Ovary (tissue), 7 donors: ENCODE measurements at regions not wholly inside any gene's neighbourhood (a gene's known extent, or its start where the extent isn't known, plus 50 kb on each side); places are given as distances from the start of the nearest gene placed in this dataset.
A peak's percentile ranks its signal among the peaks of the same experiment; 100 is the strongest.

Source experiments
- DNase-seq, 5 donors: peaks; one replicate each; pipeline ENCODE4 v3.0.0-alpha.2; 2019 to 2020
- H3K27ac ChIP-seq, 2 donors: fragments of 200-600 bp; one replicate each; pipeline versions ENCODE4 v1.5.1 to v1.8.0; 2019 to 2022
- H3K27me3 ChIP-seq: fragments of 200-600 bp; one replicate; pipeline ENCODE4 v1.8.0; 2022
- H3K36me3 ChIP-seq: fragments of 200-600 bp; sonication (generic); one replicate; pipeline ENCODE4 v1.5.1; 2019
- H3K4me1 ChIP-seq: one replicate; pipeline ENCODE4 v1.8.1; 2013; ENCODE audit warnings: mild to moderate bottlenecking, moderate library complexity; ENCODE audit not compliant: insufficient read depth
- H3K4me3 ChIP-seq: fragments of 200-600 bp; sonication (generic); one replicate; pipeline ENCODE4 v1.5.1; 2017
- H3K9me3 ChIP-seq, 2 donors: fragments of 200-600 bp in 1 of 2; sonication (generic) in 1 of 2; one replicate each; pipeline versions ENCODE4 v1.5.1 to v1.8.1; 2013 to 2019; ENCODE audit warnings: mild to moderate bottlenecking in 1 of 2, moderate library complexity in 1 of 2
- EP300 ChIP-seq: sonication (generic); formaldehyde crosslinking; IDR thresholded peaks from one replicate; pipeline ENCODE4 v1.6.1; 2017; ENCODE audit warnings: antibody characterized with exemption
- POLR2A ChIP-seq: fragments of 450-650 bp; IDR thresholded peaks from one replicate; pipeline ENCODE4 v1.6.1; 2017; ENCODE audit warnings: antibody characterized with exemption, mild to moderate bottlenecking, moderate library complexity
- WGBS, 3 donors: extraction: QIAGEN DNeasy Blood & Tissue Kit in 1 of 3; methylation state at CpG; one replicate each; pipeline versions ENCODE4 v1.1.5 to v1.1.7; 2013 to 2017; 5-methylcytosine and 5-hydroxymethylcytosine counted together
- intact Hi-C, 4 donors: fragments of 100-400 bp; cut with DNase I; formaldehyde crosslinking; loops; one replicate each; pipeline versions ENCODE4 v1.11.0 to v1.15.1; 2022 to 2023
- TF ChIP-seq, protein P1 (sequence below), 3 donors: fragments of 450-650 bp in 2 of 3; fragments of 200-600 bp in 1 of 3; IDR thresholded peaks; one replicate each; pipeline versions ENCODE4 v1.5.1 to v1.8.0; 2016 to 2022; ENCODE audit warnings: antibody characterized with exemption in 3 of 3, mild to moderate bottlenecking in 1 of 3
- donor health status: DM: no; HTN: no; CAD: no; lungs with moderate emphysema.
- donor health status: DM: no; HTN: no; CAD: no.
- donor health status: Bipolar disorder and iron deficiency.
- donor health status: DM: no; HTN: no; CAD: no.
- donor health status: DM: yes; HTN: yes; CAD: no.

GRCh38 chr5:159467666-159468065, 137.4 kb upstream of the IL12B start:
- WGBS, 3 donors = 91 to 93% (median 93%) methylated on average over 5 of the region's 5 CpGs
- intact Hi-C loops = no loop called here
- no peak for TF ChIP-seq POLR2A
- no peak for TF ChIP-seq EP300
- TF ChIP-seq, protein P1, sequence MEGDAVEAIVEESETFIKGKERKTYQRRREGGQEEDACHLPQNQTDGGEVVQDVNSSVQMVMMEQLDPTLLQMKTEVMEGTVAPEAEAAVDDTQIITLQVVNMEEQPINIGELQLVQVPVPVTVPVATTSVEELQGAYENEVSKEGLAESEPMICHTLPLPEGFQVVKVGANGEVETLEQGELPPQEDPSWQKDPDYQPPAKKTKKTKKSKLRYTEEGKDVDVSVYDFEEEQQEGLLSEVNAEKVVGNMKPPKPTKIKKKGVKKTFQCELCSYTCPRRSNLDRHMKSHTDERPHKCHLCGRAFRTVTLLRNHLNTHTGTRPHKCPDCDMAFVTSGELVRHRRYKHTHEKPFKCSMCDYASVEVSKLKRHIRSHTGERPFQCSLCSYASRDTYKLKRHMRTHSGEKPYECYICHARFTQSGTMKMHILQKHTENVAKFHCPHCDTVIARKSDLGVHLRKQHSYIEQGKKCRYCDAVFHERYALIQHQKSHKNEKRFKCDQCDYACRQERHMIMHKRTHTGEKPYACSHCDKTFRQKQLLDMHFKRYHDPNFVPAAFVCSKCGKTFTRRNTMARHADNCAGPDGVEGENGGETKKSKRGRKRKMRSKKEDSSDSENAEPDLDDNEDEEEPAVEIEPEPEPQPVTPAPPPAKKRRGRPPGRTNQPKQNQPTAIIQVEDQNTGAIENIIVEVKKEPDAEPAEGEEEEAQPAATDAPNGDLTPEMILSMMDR (IDR thresholded peaks at IDR 0.05) = no peak

GRCh38 chr5:159469496-159470372, 139.4 kb upstream of the IL12B start:
- Histone ChIP-seq H3K36me3 (no peaks in the 10 kb centered on the region), H3K27ac (no peak overlapping the region), H3K9me3 (no peaks in the 10 kb centered on the region), H3K4me1 (no peaks in the 10 kb centered on the region), H3K27me3 (no peaks in the 10 kb centered on the region), H3K4me3 (no peak overlapping the region)
- 88 to 91% (median 88%) methylated on average over 11 of the region's 11 CpGs for WGBS, 3 donors
- intact Hi-C loops = no loop called here
- no peak for DNase-seq
- TF ChIP-seq EP300 = no peak
- no peak for TF ChIP-seq POLR2A
- TF ChIP-seq, protein P1 (IDR thresholded peaks at IDR 0.05) = no peak

More at GRCh38 chr5:159467666-159468065, 137.4 kb upstream of the IL12B start:
- H3K4me3 ChIP-seq = no peak overlapping the region
- no peaks in the 10 kb centered on the region for H3K9me3 ChIP-seq
- H3K36me3 ChIP-seq = no peaks in the 10 kb centered on the region
- H3K27me3 ChIP-seq = no peaks in the 10 kb centered on the region
- no peak overlapping the region for H3K27ac ChIP-seq
- H3K4me1 ChIP-seq = no peaks in the 10 kb centered on the region
- no peak for DNase-seq

- TF ChIP-seq, protein P1 (IDR thresholded peaks at IDR 0.05) = no peak
- no peak for TF ChIP-seq POLR2A
- no peak for TF ChIP-seq EP300
- 82 to 92% (median 84%) methylated on average over 2 of the region's 2 CpGs for WGBS, 3 donors
- Histone ChIP-seq H3K9me3 (no peaks in the 10 kb centered on the region), H3K36me3 (no peaks in the 10 kb centered on the region), H3K27ac (no peak overlapping the region), H3K27me3 (no peaks in the 10 kb centered on the region), H3K4me3 (no peak overlapping the region), H3K4me1 (no peaks in the 10 kb centered on the region)
- intact Hi-C loops = no loop called here
- DNase-seq = peak in 1 of 5 donors; percentile 23
These were observed 141.6 kb upstream of the IL12B start for GRCh38 chr5:159471904-159472303.

DNA sequence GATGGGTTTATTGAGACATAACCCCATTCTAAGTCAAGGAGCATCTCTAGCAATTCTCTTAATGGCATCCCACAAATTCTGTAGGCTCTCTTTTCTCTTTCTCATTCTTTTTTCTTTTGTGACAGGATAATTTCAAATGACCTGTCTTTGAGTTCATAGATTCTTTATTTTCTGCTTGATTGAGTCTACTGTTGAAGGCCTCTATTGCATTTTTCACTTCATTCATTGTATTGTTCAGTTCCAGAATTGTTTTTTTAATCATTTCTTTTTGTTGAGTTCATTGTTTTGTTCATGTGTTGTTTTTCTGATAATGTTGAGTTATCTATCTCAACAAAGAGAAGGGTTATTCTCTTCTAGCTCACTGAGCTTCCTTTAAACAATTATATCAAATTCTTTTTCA, 144.7 kb upstream of the IL12B start:
- DNase-seq = no peak
- Histone ChIP-seq H3K27ac (no peak overlapping the region), H3K4me1 (no peaks in the 10 kb centered on the region), H3K9me3 (no peaks in the 10 kb centered on the region), H3K27me3 (no peaks in the 10 kb centered on the region), H3K36me3 (no peaks in the 10 kb centered on the region), H3K4me3 (no peak overlapping the region)
- TF ChIP-seq POLR2A = no peak
- TF ChIP-seq EP300 = no peak
- intact Hi-C loops = no loop called here

DNA sequence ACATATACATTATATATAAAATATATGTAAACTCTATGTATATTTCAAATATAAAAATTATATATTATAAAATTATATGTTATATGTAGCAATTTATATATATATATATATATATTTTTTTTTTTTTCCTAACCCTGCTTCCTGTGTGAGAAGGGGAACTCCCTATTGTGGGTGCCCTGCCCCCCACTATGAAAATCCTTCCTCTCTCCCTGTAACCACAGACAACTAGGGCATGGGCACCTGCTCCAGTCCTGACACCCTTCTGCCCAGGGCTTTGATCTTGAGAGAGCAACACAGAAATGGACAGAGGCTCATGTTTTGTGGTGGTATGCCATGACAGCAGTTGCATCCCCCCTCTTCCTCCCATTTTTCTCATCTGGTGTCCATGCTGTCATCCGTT, 148.7 kb upstream of the IL12B start:
- no peak overlapping the region for H3K4me3 ChIP-seq
- H3K27ac ChIP-seq = no peak overlapping the region
- TF ChIP-seq POLR2A (no peak), EP300 (no peak)
- TF ChIP-seq, protein P1 (IDR thresholded peaks at IDR 0.05) = no peak
- no peaks in the 10 kb centered on the region for H3K36me3 ChIP-seq
- WGBS, 3 donors = 79 to 94% (median 81%) methylated on average over 1 of the region's 1 CpG
- no peaks in the 10 kb centered on the region for H3K27me3 ChIP-seq
- DNase-seq = no peak
- intact Hi-C loops = no loop called here
- no peaks in the 10 kb centered on the region for H3K4me1 ChIP-seq
- no peaks in the 10 kb centered on the region for H3K9me3 ChIP-seq
